ENCODE measurements at regions not wholly inside any gene's neighbourhood (a gene's known extent, or its start where the extent isn't known, plus 50 kb on each side); places are given as distances from the start of the nearest gene placed in this dataset.

- H3K4me3 ChIP-seq (ENCODE audit: low read length) = no peak overlapping the region
- H3K9me2 ChIP-seq (ENCODE audit: insufficient read depth, low read length) = no peaks in the 10 kb centered on the region
- no peaks in the 10 kb centered on the region for H3K27me3 ChIP-seq (ENCODE audit: insufficient read depth, low read depth, low read length)
- no peak overlapping the region for H3K4me2 ChIP-seq (ENCODE audit: low read length)
- H3K79me2 ChIP-seq (replicated peaks; ENCODE audit: insufficient read depth, low read length) = no peaks in the 10 kb centered on the region
- no peaks in the 10 kb centered on the region for H4K20me1 ChIP-seq (ENCODE audit: insufficient read depth)
- no peaks in the 10 kb centered on the region for H3K9me3 ChIP-seq (ENCODE audit: low read length)
- H2AFZ ChIP-seq (ENCODE audit: low read depth, low read length) = no peak overlapping the region
- TF ChIP-seq REST (IDR thresholded peaks at IDR 0.05; ENCODE audit: borderline replicate concordance) (no peak), RAD21 (conservative IDR thresholded peaks at IDR 0.05) (no peak), TAF1 (IDR thresholded peaks at IDR 0.05; ENCODE audit: low read depth) (no peak), SMC3 (conservative IDR thresholded peaks at IDR 0.05; ENCODE audit: poor library complexity) (no peak), EZH2 (IDR thresholded peaks at IDR 0.05; ENCODE audit: borderline replicate concordance, insufficient read depth, low read length, poor library complexity, severe bottlenecking) (no peak), EP300 (conservative IDR thresholded peaks at IDR 0.05; ENCODE audit: poor library complexity, severe bottlenecking) (no peak), POLR2AphosphoS5 (IDR thresholded peaks at IDR 0.05) (no peak), CTCF (IDR thresholded peaks at IDR 0.05; ENCODE audit: poor library complexity, severe bottlenecking) (no peak), MXI1 (conservative IDR thresholded peaks at IDR 0.05; ENCODE audit: poor library complexity, severe bottlenecking) (no peak)
- no peaks in the 10 kb centered on the region for H3F3A ChIP-seq (ENCODE audit: insufficient read depth, low read length, poor library complexity, severe bottlenecking)
- H3K27ac ChIP-seq (ENCODE audit: low read length) = no peak overlapping the region
- H3K36me3 ChIP-seq (ENCODE audit: insufficient read depth, low read length) = no peaks in the 10 kb centered on the region
- H3K9ac ChIP-seq (ENCODE audit: low read length) = no peak overlapping the region
These were observed 170.0 kb downstream of the BCL11B start for GRCh38 chr14:99101855-99102461.

DNA sequence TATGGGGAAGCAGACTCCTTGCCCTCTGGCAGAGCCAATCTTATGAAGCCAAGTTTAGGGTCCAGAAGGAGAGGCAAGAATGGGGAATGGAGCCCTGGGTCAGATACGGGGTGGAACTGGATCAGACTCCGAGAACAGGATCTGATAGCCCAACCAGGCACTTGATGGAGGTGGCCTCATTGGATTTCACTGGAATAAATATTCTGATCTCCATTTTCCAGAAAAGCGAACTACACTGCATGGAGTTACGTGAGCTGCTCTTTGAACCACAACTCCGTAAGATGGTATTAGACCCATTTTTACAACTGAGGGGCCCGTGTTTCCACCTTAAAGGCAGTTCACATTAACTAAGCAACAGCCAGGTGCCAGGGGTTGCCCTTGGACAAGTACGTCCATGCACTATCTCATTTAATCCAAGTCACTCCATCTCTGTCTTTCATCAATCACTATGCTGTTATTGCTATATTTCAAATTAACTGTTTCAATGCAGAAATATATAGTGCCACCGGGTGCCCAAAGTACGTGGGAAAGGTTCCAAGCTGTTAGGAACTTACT lies 155.2 kb downstream of the BCL11B start:
- H3K79me2 ChIP-seq (replicated peaks; ENCODE audit: insufficient read depth, low read length) = no peaks in the 10 kb centered on the region
- H3K4me2 ChIP-seq (ENCODE audit: low read length) = no peak overlapping the region

More for the DNA sequence above, 155.2 kb downstream of the BCL11B start:
- Histone ChIP-seq H3K4me3 (ENCODE audit: low read length) (no peak overlapping the region), H3K9me3 (ENCODE audit: low read length) (no peaks in the 10 kb centered on the region), H3F3A (ENCODE audit: insufficient read depth, low read length, poor library complexity, severe bottlenecking) (no peaks in the 10 kb centered on the region), H3K9ac (ENCODE audit: low read length) (no peak overlapping the region), H3K9me2 (ENCODE audit: insufficient read depth, low read length) (no peaks in the 10 kb centered on the region), H4K20me1 (ENCODE audit: insufficient read depth) (no peaks in the 10 kb centered on the region), H3K36me3 (ENCODE audit: insufficient read depth, low read length) (no peaks in the 10 kb centered on the region), H2AFZ (ENCODE audit: low read depth, low read length) (no peak overlapping the region), H3K27me3 (ENCODE audit: insufficient read depth, low read depth, low read length) (no peaks in the 10 kb centered on the region), H3K27ac (ENCODE audit: low read length) (no peak overlapping the region)
- TF ChIP-seq REST (IDR thresholded peaks at IDR 0.05; ENCODE audit: borderline replicate concordance) = no peak

All from neural cell (in vitro differentiated cells).